ENCODE measurements at regions not wholly inside any gene's neighbourhood (a gene's known extent, or its start where the extent isn't known, plus 50 kb on each side); places are given as distances from the start of the nearest gene placed in this dataset.
A peak's percentile ranks its signal among the peaks of the same experiment; 100 is the strongest.
"Not testable (repeated sequence)": the region's sequence is repeated elsewhere in the genome, so short reads cannot be mapped to it uniquely, and the experiment has no call there.

GRCh38 chr20:10109641-10110040 is 74.9 kb downstream of the ANKEF1 start:
- no peak for DNase-seq

- no peak for DNase-seq
Observed at GRCh38 chr20:10110151-10110550, 75.4 kb downstream of the ANKEF1 start.

DNA sequence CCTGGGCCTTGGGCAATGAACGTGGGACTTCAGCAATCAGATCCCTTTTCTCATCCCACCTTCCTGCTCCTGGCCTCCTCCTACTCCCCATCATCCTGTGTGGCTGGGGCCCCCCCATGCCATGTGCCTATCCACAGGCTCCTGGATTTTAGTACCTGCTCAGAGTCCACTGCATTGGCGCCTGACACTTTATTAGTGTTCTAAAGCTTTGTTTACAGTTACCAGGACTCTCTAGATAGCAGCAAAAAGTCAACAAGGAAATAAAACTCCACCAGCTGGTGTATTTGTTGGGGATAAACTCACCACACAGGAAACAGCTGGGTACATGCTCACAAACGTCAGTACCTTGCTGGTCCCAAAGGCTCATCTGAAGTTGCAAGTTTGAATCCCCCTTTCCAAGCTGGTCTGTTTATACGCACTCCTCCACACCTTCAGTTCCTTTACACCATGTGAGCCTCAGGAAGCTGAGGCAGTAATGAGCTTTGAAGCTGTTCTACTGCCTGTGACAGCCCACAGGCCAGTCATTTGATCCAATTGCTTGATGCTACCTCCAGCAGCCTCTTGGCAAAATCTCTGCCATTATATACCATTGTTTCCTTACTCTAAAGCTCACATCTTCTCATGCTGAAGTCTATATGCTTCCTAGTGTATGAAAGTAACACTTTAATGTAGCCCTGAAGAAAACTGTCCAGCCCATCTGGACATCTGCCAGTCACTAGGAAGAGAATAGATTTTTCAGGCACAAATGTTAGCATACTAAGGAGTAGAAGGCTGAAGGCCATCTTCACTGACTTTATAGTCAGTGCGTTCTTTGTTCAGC is 76.6 kb downstream of the ANKEF1 start:
- DNase-seq: no peak

- no peak for DNase-seq
Observed at GRCh38 chr20:10111959-10112250, 77.1 kb downstream of the ANKEF1 start.

DNA sequence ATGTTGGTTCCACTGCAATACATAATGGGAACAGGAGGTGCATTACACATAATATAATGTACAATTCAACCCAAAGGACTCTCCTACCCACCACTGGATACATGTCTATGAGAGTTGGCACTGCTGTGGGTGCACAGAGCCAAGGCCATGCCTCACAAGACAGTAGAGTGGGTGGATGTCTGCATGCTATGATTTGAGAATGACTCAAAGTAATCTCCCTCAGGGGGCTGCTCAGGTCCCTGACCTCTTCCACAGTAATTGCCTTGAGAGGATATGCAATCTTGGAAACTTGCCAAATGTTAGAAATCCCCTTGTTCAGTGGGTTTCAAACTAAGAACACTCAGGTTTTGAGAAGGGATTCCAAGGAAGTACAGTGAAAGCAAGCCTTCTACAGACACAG is 79.0 kb downstream of the ANKEF1 start:
- DNase-seq: peak; percentile 56

GRCh38 chr20:10114598-10114997 is 79.8 kb downstream of the ANKEF1 start:
- no peak for DNase-seq

DNA sequence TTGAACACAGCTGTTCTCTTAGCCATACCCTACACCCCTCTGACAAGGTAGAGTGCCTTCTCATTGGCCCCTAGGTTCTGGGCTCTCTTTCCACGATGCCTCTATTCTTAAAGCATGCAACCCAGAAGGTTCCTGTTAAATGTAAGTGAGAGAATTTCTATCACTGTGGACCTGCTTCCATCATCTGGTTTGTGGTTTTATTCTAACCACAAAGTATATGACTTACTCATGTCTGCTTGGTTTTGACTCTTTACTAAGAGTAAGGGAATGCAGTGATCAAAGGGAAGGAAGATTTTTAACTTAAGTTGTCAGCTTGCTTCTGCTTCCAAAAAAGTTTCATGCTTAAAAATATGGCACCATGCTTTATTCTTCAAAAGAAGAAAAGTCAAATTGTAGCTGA is 80.2 kb downstream of the ANKEF1 start:
- DNase-seq: no peak

DNA sequence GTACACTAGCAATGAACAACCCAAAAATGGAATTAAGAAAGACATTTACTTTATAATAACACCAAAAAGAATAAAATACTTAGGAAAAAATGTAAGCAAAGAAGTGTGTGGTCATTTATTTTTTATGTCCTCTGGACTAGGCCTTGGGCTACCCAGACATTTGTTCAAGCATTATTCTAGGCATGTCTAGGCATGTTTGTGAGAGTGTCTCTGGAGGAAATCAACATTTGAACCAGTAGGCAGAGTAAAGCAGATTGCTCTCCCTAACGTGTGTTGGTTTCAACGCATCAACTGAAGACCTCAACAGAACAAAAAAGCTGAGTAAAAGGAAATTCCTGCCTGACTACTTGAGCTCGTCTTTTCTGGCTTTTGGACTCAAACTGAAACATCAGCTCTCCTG is 84.5 kb downstream of the ANKEF1 start:
- no peak for DNase-seq

GRCh38 chr20:10124883-10125282 is 90.1 kb downstream of the ANKEF1 start:
- not testable (repeated sequence) for DNase-seq

GRCh38 chr20:10125757-10126156 is 91.0 kb downstream of the ANKEF1 start:
- DNase-seq: no peak

DNA sequence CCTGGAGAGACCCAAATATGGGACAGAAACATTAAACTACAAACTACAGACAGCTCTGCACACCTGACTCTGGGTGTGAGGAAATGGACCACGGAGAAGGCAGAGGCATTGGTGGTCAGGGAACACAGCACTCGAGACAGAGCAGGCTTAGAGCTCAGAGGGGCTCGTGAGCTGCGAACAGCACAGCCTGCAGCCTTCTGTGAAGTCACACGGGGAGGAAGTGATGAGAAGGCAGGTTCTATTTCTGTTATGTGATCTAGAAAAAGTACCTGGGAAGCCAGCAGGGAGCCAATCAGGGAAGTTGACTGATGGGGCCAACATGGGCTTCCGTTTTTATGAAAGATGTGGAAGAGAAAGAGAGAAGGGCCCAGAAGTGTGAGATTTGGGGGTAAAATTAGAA is 88.9 kb upstream of the SNAP25 start:
- DNase-seq: no peak

GRCh38 chr20:10131732-10132345 is 86.8 kb upstream of the SNAP25 start:
- DNase-seq: no peak

- DNase-seq: no peak
Observed at GRCh38 chr20:10132387-10132786, 86.2 kb upstream of the SNAP25 start.

- DNase-seq: no peak
Observed at GRCh38 chr20:10133532-10133931, 85.1 kb upstream of the SNAP25 start.

GRCh38 chr20:10134176-10134575 is 84.5 kb upstream of the SNAP25 start:
- DNase-seq: no peak

- no peak for DNase-seq
Observed at GRCh38 chr20:10135438-10135837, 83.2 kb upstream of the SNAP25 start.

- DNase-seq: no peak
Observed at GRCh38 chr20:10137032-10137431, 81.6 kb upstream of the SNAP25 start.

- DNase-seq: no peak
Observed at GRCh38 chr20:10137533-10137932, 81.1 kb upstream of the SNAP25 start.

DNA sequence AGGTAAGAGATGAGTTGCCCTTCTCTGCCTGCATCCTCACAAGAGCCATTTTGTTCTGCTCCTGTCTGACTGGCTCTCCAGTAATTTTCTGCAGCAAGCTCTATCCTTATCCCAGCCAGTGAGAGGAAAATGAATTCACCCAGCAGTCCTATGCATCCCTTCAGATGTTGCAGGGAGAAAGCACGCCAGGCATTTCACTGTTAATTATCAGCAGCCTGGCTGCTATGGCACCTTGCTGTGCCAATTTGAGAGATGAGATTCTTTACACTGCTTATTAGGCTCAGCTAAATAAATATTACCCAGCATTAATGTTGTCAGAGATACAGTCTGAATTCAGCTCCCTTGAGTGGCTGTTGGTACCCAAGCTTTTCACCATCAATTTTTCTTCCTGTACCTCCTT is 61.1 kb upstream of the SNAP25 start:
- no peak for DNase-seq

GRCh38 chr20:10167040-10167439 is 51.6 kb upstream of the SNAP25 start:
- no peak for DNase-seq

- no peak for DNase-seq
Observed at GRCh38 chr20:10167594-10167993, 51.0 kb upstream of the SNAP25 start.

Data from NCI-H82 (cell line).